ENCODE measurements at regions not wholly inside any gene's neighbourhood (a gene's known extent, or its start where the extent isn't known, plus 50 kb on each side); places are given as distances from the start of the nearest gene placed in this dataset.

GRCh38 chr19:31402529-31403316, 53.5 kb upstream of the TSHZ3 start:
- DNase-seq, result no peak

DNA sequence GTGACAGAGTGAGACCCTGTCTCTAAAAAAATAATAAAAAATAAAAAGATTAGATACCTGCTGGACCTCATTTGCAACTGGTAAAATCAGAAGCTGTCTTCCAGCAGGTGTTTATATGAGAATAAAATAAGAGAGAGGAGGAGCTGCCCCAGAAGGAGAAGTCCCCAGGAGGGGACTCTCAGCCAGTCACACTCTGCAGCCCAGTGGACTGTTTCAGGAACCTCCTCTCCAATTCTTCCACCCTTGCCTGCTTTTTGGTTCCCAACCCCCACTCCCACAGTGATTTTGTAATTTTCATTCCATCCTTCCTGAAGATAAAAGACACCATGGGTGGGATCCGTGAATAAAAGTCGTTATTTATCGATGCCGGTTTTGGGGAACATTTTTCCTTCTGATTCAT, 56.9 kb upstream of the TSHZ3 start:
- no peak for DNase-seq

DNA sequence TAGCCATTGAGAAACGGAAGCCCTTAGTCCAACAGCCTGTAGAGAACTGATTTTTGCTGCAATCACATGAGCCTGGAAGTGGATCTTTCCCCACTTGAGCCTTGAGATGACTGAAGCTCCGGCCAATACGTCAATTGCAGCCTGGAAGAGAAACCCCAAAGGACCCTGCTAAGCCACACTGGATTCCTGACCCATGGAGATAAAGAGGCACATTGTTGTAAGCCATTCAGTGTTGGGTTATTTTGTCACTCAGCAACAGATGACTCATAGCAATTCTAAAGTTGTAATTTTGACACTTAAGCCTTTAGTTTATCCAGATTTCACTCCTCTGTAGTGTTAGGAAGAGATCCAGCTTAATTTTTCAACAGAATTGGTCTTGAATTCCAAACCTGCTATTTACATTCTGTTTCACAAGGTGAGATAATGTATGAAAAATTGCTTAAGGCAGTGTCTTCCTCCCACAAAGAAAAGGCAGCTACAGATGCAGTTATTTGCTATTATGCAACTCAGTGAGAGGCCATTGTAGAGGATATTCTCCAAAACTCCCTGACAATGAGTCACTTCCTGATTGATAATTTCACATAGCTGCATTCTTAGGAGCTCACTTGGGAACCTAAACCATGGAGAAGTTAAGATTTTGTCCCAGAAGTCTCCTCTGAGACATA, 59.4 kb upstream of the TSHZ3 start:
- DNase-seq, result no peak

DNA sequence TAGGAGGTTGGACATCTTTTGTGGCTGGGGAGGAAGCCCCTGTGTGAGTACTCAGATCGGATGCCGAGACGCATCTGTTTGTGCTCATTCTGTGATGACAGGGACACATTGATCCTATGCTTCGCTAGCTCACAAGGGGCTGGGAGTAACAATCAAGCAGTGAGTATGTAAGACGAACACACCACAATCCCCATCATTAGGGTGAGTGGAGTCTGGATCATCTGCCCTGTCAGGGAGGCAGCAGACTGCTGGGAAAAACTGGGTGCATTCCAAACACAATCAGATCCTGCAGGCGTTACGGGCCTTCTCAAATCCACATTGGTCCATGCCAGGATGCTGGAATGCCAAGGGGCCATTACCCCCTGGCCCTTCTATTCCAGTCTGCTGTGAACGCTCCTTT, 64.1 kb upstream of the TSHZ3 start:
- no peak for DNase-seq

GRCh38 chr19:31415322-31415721, 66.1 kb upstream of the TSHZ3 start:
- DNase-seq, result no peak

- no peak for DNase-seq
These were observed 67.3 kb upstream of the TSHZ3 start for GRCh38 chr19:31416548-31416947.

- DNase-seq, result no peak
These were observed 68.8 kb upstream of the TSHZ3 start for GRCh38 chr19:31418055-31418454.

GRCh38 chr19:31418692-31419430, 69.6 kb upstream of the TSHZ3 start:
- DNase-seq, result no peak

- DNase-seq, result no peak
These were observed 70.7 kb upstream of the TSHZ3 start for GRCh38 chr19:31419871-31420445.

GRCh38 chr19:31421082-31421481, 71.8 kb upstream of the TSHZ3 start:
- DNase-seq, result no peak

- no peak for DNase-seq
These were observed 72.6 kb upstream of the TSHZ3 start for GRCh38 chr19:31421856-31422255.

GRCh38 chr19:31423896-31424295, 74.7 kb upstream of the TSHZ3 start:
- no peak for DNase-seq

GRCh38 chr19:31424861-31425620, 75.8 kb upstream of the TSHZ3 start:
- DNase-seq, result no peak

DNA sequence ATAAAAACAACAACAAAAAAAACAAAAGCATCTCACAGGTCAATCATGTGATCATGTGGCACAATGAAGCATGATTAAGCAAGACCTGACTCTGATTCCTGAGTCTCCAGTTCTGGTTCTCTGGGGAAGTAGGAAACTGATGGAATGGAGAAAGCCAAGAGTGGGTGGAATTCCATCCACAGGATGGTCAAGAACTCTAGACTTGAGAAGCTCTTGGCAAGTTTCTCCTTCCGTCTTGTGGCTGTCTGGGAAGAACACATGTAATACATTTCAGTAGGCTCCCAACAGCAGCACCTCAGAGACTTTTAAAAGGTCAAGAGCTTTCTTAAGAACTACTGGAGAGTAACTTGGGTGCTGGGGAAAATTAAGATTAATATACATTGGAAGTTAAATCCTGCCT, 78.6 kb upstream of the TSHZ3 start:
- DNase-seq, result no peak

DNA sequence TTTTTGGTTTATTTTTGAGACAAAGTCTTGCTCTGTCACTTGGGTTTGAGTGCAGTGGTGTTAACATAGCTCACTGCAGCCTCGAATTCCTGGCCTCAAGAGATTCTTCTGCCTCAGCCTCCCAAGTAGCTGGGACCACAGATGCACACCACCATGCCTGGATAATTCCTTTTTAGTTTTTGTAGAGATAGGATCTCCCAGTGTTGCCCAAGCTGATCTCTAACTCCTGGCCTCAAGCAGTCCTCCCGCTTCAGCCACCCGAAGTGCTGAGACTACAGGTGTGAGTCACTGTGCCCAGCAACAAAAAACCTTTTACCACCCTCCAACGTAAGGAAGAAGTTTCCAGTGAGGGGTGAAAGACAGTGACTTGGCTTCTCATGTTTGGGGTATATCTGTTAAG, 81.1 kb upstream of the TSHZ3 start:
- no peak for DNase-seq

GRCh38 chr19:31432201-31432810, 83.1 kb upstream of the TSHZ3 start:
- no peak for DNase-seq

GRCh38 chr19:31436121-31436776, 87.0 kb upstream of the TSHZ3 start:
- no peak for DNase-seq

DNA sequence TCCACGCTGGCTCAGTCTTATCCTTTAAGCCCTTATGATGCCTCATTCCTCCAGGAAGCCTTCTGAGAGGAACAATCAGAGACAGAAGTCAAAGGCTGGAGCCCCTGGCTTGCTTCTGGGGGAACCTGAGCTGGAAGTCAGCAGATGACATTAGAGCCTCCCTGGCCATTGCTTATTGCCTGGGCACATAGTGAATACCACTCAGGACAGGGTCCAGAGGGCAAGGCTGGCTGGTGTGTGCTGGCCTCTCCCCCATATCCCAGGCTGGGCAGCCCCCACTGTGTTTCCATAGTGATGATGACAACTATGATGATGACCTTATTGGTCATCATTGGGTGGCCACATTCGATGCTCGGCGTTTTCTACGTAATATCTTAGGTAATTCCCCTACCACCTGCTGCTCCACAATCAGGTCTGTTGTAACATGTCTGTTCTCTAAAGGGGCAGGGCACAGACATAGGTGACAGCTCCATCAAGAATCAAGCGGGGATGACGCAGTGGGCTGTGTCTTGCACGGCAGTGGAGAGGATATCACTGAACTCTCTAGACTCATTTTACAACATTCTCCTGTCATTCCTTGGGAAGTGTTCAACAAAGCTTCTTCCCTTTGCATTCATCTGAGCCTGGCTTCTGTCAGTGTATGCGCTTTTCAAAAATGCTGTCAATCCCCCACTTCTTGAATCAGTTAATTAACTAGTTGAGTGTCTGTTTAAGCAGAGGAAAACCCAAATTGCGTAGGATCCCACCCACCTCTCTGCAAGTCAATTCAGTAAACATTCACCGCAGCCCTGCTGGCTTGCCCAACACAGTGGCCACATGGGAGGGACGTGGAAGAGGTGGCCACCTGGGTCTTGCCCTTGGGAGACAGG, 89.4 kb upstream of the TSHZ3 start:
- no peak for DNase-seq

DNA sequence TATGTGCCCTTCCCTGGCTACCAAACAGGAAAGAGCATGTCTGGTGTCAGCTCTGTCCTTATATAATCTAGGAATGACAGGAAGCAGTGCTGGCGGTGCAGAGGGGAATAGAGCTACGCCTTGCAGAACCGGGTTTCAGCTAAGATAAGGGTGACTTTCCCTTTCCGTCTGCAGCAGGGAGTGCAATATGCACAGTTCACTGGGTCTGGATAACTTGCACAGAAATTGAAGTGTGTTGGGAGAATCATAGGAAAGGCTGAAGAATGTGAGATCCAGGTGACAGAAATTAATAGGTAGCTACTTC, 90.0 kb upstream of the TSHZ3 start:
- no peak for DNase-seq

GRCh38 chr19:31444931-31445330, 95.7 kb upstream of the TSHZ3 start:
- DNase-seq, result no peak

DNA sequence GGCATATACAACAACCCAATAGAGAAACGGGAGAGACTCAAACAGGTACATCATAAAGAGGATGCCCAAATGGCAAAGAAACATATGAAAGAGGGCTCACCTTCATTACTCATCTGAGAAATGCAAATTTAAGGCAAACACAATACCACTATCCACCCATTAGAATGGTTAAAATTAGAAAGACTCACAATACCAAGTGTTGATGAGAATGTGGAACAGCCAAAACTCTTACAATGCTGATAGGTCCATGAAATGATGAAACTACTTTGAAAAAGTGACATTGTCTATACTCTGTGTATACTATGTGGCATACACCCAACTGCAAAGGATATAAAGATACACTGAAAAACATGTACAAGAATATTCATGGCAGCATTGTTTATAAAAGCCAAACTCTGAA, 96.2 kb upstream of the TSHZ3 start:
- no peak for DNase-seq
